Skeletal muscle satellite cell (primary cell): ENCODE measurements at regions not wholly inside any gene's neighbourhood (a gene's known extent, or its start where the extent isn't known, plus 50 kb on each side); places are given as distances from the start of the nearest gene placed in this dataset.

Experiments used
- H3K27me3 ChIP-seq: 2 replicates; pipeline ENCODE4 v1.7.0; 2013; ENCODE audit warnings: low read length; ENCODE audit not compliant: control insufficient read depth, insufficient read depth
- H3K36me3 ChIP-seq: 2 replicates; pipeline ENCODE4 v1.7.0; 2013; ENCODE audit warnings: mild to moderate bottlenecking, control low read depth, low read length; ENCODE audit not compliant: insufficient read depth
- H3K4me1 ChIP-seq: 2 replicates; pipeline ENCODE4 v1.7.0; 2013; ENCODE audit warnings: low read length; ENCODE audit not compliant: control insufficient read depth, insufficient read depth
- H3K4me2 ChIP-seq: 2 replicates; pipeline ENCODE4 v1.7.0; 2013; ENCODE audit warnings: mild to moderate bottlenecking, low read length
- H3K4me3 ChIP-seq: 2 replicates; pipeline ENCODE4 v1.7.0; 2013; ENCODE audit warnings: low read length
- H3K9ac ChIP-seq: 2 replicates; pipeline ENCODE4 v1.7.0; 2013; ENCODE audit warnings: mild to moderate bottlenecking, low read depth, low read length, moderate library complexity
- H3K9me3 ChIP-seq: replicated peaks from 2 replicates; pipeline ENCODE4 v1.7.0; 2013; ENCODE audit warnings: mild to moderate bottlenecking, control low read depth, low read length

DNA sequence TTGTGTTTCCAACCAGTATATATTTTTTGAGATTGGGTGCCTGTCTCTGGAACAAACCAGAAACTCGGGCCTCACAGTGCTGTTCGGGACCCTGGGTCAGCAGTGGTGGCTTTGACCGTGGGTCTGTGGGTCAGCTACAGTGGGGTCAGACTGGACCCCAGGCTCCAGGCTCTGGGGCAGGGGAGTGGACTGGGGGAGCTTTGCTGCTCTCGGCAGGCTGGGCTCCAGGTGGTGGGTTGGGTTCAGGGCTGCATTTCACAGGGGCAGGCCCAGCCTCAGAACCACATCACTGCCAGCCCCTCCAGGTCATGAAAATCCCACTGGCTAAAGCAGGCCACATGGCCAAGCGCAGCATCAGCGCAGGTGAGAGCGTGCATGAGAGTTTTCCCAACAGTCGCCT, 1279.3 kb downstream of the BRD1 start:
- no peak overlapping the region for H3K4me2 ChIP-seq
- no peaks in the 10 kb centered on the region for H3K27me3 ChIP-seq
- no peaks in the 10 kb centered on the region for H3K4me1 ChIP-seq
- no peak overlapping the region for H3K4me3 ChIP-seq
- H3K9me3 ChIP-seq, result peaks cover 15% of the 10 kb centered on the region
- no peaks in the 10 kb centered on the region for H3K36me3 ChIP-seq
- H3K9ac ChIP-seq, result no peak overlapping the region

DNA sequence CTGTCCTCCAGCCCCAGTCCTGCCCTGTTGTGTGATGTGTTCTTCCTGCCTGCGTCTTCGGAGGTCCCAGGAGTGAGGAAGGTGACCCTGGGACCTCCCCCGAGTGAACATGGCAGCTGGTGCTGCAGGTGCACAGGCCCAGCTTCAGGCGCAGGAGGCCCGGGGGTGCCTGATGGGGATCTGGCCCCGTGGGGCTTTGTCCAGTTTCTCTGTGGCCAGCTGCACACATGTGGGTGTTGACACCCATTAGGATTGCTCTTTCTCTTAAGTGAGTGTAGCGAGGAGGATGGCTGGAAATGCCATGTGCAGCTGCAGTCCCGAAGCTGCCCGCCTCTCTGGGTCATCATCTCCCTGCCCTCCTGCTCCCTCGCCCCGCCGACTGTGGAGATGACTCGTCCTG, 1279.7 kb downstream of the BRD1 start:
- Histone ChIP-seq H3K27me3 (no peaks in the 10 kb centered on the region), H3K4me3 (no peak overlapping the region), H3K4me1 (no peaks in the 10 kb centered on the region), H3K4me2 (no peak overlapping the region), H3K9ac (no peak overlapping the region), H3K36me3 (no peaks in the 10 kb centered on the region), H3K9me3 (peaks cover 15% of the 10 kb centered on the region)

DNA sequence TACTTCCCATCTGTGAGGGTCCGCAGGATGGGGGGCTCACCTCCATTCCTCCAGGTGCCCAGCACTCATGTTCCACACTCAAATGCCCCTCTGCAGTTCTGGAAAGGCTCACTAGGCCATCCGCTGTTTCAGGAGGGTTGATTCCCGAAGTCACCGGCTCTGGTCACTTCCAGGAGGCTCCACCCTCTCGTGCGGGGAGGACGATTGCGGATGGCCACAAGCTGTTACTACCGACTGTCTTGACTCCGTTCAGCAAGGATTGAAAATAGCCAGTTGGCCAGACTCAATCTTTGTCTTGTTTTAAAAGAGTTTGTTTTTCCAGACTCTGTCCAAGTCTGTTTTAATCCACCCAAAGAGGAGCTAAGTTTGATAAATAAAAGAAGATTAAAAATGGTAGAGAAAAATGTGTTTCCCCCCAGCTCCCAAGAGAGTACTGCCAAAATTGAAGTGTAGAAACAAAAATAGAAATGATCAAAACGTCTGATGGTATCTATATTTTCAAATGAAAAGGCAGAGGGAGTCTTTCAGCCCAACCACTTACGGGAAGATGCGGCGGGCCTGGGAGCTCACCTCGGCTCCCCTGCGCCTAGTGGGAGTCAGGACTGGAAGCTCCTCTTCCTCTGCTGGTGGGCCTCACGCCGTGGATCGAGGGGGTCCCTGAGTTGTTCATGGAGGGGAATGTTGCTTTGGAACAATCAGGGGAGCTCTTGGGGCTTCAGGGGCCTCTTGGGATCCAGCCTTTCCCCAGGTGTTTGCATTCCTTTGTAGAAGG, 1280.8 kb downstream of the BRD1 start:
- H3K4me1 ChIP-seq, result no peaks in the 10 kb centered on the region
- no peak overlapping the region for H3K4me3 ChIP-seq
- H3K27me3 ChIP-seq, result no peaks in the 10 kb centered on the region
- H3K36me3 ChIP-seq, result no peaks in the 10 kb centered on the region
- no peak overlapping the region for H3K9ac ChIP-seq
- H3K9me3 ChIP-seq, result peaks cover 19% of the 10 kb centered on the region
- H3K4me2 ChIP-seq, result no peak overlapping the region

DNA sequence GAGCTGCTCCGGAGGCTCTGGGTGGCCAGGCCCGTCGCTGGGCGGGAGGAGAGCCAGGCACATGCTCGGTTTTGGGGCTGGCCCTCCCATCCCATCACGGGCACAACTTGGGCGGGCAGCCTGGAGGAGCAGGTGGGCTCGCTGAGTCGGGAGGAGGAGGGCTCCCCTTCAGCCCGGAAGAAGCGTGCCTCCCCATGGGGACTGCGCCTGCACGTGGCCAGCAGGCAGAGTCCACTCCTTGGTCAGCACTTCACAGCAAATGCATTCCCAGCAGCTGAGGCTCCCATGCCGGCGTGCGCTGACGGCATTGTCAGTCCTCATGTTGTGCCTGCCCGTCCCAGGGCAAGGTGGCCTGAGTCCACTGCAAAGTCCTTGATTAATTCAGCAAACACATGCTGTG, 1281.7 kb downstream of the BRD1 start:
- Histone ChIP-seq H3K4me3 (no peak overlapping the region), H3K9me3 (peaks cover 19% of the 10 kb centered on the region), H3K36me3 (no peaks in the 10 kb centered on the region), H3K27me3 (no peaks in the 10 kb centered on the region), H3K4me2 (no peak overlapping the region), H3K9ac (no peak overlapping the region), H3K4me1 (no peaks in the 10 kb centered on the region)

DNA sequence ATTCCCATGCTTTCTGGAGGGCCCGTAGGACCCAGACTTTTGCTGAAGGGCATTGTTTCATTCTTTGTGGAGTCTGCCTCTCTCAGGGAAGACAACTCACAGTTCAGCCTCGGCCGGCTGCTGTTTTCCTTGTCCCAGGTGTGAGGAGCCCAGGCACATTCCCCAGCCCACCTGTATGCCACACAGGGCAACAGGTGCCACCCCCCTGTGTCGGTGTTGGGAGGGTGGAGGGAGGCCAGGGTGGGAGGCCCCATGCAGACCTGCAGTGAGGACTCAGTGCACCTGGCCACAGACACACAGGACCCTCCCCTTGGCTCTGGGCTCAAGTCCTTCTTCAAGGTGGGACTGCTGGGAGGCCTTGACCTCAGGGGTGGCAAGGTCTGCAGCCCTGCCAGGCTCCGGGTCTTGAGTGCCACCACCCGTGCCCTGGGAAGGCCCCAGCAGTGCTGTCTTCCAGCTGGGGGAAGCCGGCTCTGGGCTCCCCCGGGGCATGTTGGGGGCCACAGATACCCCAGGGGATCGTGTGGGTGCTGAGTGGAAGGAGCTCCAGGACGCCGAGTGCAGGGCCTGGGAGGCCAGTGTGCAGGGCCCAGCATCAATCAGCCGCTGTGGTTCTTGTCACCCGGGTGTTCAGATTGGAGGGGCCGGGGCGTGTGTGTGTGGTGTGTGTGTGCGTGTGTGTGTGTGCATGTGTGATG, 1286.1 kb downstream of the BRD1 start:
- Histone ChIP-seq H3K4me1 (no peaks in the 10 kb centered on the region), H3K9ac (no peak overlapping the region), H3K9me3 (peaks cover 10% of the 10 kb centered on the region), H3K4me2 (no peak overlapping the region), H3K27me3 (no peaks in the 10 kb centered on the region), H3K36me3 (no peaks in the 10 kb centered on the region), H3K4me3 (no peak overlapping the region)

DNA sequence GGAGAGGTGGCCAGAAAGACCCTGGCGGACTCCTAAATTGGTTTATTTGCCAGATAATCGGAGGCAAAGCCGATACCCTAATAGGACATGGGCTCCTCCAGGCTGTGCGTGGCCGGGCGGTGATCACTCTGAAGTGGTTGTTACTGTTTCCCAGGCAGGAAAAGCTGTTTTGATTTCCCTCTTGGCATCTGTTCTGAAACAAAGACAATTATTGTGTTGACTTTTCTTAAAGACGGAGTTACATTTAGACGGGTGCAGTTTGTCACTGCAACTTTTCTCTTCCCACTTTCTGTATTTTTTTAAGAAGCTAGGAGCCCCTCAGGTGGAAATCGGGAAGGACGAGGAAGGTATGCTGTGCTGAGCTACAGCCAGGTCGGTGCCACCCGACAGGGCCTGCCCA, 1288.4 kb downstream of the BRD1 start:
- Histone ChIP-seq H3K4me1 (no peaks in the 10 kb centered on the region), H3K9me3 (peaks cover 4% of the 10 kb centered on the region), H3K36me3 (no peaks in the 10 kb centered on the region), H3K27me3 (no peaks in the 10 kb centered on the region), H3K9ac (no peak overlapping the region), H3K4me2 (no peak overlapping the region), H3K4me3 (no peak overlapping the region)

DNA sequence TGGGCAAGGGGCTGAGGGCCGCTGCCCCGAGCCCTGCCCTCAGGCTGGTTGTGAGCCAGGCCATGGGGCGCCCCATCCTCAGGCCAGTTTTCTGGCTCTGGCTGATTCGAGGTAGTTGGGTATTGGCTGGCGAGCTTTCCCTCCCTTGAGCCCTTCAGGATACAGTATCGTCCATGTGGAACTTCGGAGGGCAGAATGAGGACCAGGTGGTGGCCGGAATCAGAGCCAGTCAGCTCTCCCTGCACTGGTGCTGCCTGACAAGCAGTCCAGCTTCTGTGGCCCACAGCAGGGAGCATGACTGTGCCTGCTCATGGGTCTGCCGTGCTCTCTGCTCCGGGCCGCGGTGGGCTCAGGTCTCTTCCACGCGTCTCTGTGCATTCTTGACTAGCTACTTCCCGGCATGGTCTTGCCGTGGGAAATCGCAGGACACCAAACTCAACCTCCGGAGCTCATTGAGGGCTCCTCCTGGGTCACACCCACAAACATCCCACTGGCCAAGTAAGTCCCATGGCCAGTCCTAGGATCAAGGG, 1289.3 kb downstream of the BRD1 start:
- H3K9ac ChIP-seq, result no peak overlapping the region
- no peaks in the 10 kb centered on the region for H3K4me1 ChIP-seq
- H3K36me3 ChIP-seq, result no peaks in the 10 kb centered on the region
- no peak overlapping the region for H3K4me2 ChIP-seq
- peaks cover 4% of the 10 kb centered on the region for H3K9me3 ChIP-seq
- H3K27me3 ChIP-seq, result no peaks in the 10 kb centered on the region
- no peak overlapping the region for H3K4me3 ChIP-seq

DNA sequence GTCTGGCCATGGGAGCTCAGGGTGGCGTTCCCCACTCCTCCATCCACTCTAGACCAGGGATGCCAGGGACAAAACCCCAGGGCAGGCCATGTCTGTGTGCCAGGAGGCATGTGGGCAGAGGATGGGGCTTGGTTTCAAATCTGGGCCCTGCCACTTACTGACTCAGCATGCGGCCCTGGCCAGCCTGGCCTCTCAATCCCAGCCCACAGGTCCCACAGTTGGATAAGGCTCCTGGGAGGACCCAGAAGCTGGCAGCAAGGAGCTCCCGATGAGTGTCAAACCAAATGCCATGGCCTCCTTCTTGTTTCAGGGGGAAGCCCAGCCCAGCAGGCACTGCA, 1290.4 kb downstream of the BRD1 start:
- Histone ChIP-seq H3K4me1 (no peaks in the 10 kb centered on the region), H3K9me3 (no peaks in the 10 kb centered on the region), H3K36me3 (no peaks in the 10 kb centered on the region), H3K4me2 (no peak overlapping the region), H3K27me3 (no peaks in the 10 kb centered on the region), H3K9ac (no peak overlapping the region), H3K4me3 (no peak overlapping the region)

DNA sequence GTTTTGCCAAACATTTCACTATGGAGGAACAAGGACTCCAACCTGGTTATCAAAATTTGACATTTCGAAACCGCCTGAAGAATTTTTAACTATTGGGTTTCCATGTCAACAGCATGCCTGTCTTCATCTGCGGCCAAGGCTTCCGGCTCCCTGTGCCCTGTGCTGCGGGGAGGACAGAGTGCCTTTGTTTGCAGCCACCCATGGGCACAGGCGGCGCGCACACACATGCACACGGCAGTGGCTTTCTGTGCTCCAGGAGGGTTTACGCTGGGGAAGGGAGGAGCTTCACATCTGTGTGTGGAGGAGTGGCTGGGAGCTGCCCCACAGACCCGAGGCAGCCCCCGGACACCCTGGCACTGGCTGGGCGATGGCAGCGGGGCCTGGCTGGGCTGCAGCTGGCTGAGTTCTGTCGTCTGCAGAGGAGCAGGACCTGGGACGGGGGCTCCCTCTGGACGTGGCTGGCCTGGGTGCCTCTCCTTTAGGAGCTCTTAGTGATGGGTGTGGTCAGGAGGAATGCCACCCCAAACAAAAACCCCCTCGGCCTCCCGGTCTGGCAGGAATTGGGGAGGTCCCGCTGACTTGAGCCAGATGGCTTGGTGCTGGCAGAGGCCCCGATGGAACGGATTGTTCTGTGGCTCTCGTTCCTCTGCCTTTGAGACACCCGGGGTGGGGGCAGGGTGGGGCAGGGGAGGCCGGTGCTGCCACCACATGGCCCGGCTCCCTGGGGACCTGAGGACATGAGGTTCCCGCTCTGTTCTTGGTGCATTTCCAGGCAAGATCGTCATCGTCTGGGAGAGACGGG, 1290.9 kb downstream of the BRD1 start:
- Histone ChIP-seq H3K4me1 (no peaks in the 10 kb centered on the region), H3K27me3 (no peaks in the 10 kb centered on the region), H3K4me2 (no peak overlapping the region), H3K9ac (no peak overlapping the region), H3K36me3 (no peaks in the 10 kb centered on the region), H3K9me3 (no peaks in the 10 kb centered on the region), H3K4me3 (no peak overlapping the region)

DNA sequence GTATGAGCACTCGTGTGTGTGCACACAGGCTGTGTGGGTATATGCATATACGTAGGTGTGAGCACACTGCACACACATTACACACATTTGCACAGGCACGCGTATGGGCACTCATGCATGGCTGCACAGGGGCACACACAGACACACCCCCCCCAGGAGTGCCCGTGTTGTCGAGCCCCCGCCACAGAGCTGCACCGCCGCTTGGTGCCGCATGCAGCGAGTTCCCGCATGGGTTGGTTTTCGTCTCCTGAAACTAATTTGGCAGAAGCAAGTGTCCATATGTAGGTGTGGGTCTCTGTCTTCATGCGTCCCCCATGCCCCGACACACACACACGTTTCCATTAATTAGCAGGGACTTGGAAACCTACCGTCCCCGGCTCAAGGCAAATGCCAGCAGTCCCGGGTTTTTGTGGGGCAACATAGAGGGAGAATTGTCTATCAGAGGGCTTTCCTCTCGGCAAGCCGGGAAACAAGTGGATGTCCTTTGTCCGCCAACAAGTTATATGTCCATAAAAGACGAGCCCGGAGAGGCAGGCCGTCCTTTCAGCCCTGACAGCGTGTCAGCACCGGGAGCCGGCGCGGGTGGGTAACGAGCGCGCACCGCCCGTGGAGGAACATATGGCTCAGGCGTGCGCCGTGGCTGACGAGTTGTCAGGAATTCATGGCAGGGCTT, 1291.7 kb downstream of the BRD1 start:
- no peak overlapping the region for H3K4me2 ChIP-seq
- H3K4me3 ChIP-seq, result no peak overlapping the region
- no peaks in the 10 kb centered on the region for H3K4me1 ChIP-seq
- no peaks in the 10 kb centered on the region for H3K27me3 ChIP-seq
- no peak overlapping the region for H3K9ac ChIP-seq
- H3K36me3 ChIP-seq, result no peaks in the 10 kb centered on the region
- no peaks in the 10 kb centered on the region for H3K9me3 ChIP-seq

DNA sequence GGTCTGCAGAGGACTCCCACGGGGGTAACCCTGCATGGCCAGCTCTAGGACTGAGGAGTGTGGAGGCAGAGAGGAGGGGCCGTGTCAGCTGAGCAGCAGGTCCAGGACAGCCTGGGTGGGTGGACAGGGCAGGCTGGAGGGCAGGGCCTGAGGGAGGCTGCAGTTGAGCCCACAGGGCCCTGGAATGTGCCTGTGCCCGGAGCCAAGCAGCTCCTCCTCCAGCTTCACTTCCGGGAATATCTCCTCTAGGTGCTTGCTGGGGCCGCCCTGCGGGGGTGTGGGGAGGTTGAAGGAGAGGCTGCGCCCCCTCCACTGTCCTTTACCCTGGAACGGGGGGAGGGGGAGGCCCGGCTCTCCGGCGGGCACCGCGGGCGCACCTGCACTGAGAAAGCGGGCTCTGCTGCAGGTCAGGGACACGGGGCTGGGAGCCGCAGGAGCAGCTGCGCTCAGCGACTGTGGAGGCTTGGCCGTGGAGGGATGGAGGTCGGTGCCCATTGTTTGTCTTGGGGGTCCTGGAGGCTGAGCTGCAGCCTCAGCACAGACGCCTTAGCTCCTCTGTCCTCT, 1293.2 kb downstream of the BRD1 start:
- no peak overlapping the region for H3K9ac ChIP-seq

More for the DNA sequence above, 1293.2 kb downstream of the BRD1 start:
- Histone ChIP-seq H3K9me3 (no peaks in the 10 kb centered on the region), H3K4me3 (no peak overlapping the region), H3K36me3 (no peaks in the 10 kb centered on the region), H3K4me2 (no peak overlapping the region), H3K27me3 (no peaks in the 10 kb centered on the region), H3K4me1 (no peaks in the 10 kb centered on the region)
